ENCODE measurements at regions not wholly inside any gene's neighbourhood (a gene's known extent, or its start where the extent isn't known, plus 50 kb on each side); places are given as distances from the start of the nearest gene placed in this dataset.

- TF ChIP-seq CTCF (IDR thresholded peaks at IDR 0.05; ENCODE audit: low read length) (no peak), EZH2 (optimal IDR thresholded peaks at IDR 0.05; ENCODE audit: low read depth, low read length) (no peak), EZH2phosphoT487 (IDR thresholded peaks at IDR 0.05; ENCODE audit: low read length) (no peak)
Observed at GRCh38 chr13:76656500-76656899, 229.7 kb downstream of the KCTD12 start.

Data from MM.1S (cell line).